NCI-H2196 treated with DMSO at 0.1 percent for 48 hours (cell line): ENCODE measurements at regions not wholly inside any gene's neighbourhood (a gene's known extent, or its start where the extent isn't known, plus 50 kb on each side); places are given as distances from the start of the nearest gene placed in this dataset.
"Not testable (repeated sequence)": the region's sequence is repeated elsewhere in the genome, so short reads cannot be mapped to it uniquely, and the experiment has no call there.

ENCODE experiments used
- DNase-seq: peaks from one replicate; lab custom pipeline; 2025; ENCODE audit not compliant: unreplicated experiment; lab: John Stamatoyannopoulos, UW

DNA sequence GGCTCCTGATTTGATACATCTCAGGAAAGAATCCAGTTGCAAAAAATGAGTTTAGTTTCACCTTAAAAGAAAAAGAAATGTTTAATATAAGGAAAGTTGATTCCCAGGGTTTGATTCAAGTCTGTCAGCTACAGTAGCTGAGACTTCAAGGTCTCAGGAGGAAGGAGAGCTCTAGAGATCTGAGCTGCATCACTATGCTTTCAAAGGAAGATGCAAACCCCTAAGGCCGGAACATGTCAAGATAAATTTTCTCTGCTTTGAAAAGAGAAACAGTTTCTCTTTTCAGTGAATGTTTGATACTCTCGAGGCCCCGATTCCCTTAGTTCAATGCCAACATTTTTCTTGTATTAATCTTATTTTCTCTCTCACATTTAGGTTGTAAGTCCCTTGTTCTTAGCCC, 128.6 kb downstream of the RGPD3 start:
- DNase-seq: no peak

DNA sequence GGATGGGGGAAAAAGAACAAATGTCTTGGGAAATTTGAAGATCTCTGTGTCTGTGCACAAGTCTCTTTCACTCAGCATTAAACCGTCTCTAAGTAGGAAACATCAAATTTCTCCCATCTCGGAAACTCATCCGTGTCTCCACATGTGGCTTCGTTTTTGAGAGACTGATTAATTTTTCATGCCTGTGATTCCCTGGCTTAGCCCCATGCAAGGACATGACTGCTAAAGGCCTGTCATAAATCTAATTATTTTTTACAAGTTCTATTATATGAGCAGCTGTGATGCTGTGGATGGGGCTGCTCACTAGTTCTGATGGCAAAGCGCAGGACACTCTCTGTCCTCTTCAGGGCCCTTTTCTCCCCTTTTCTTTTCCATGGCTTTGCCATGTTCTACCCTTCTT, 129.1 kb downstream of the RGPD3 start:
- no peak for DNase-seq

DNA sequence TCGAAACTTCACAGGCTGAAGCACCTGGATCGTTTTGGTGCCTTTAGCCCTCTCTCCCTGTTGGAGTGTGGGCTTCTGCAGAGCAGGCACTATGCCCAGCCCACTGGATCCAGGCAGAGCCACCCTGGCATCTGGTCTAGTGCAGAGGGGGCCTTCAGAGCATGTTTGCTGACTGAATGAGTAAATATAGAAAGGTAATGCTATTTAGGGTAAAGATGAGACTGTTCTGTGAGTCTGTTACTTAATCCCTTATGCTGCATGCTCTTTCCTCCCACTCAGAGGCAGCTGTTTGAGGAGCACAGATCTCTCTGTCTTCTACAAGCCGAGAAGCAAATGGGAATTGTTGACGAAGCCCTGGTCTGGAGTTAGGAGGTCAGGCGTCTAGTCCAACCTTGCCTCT, 130.2 kb downstream of the RGPD3 start:
- DNase-seq: no peak

DNA sequence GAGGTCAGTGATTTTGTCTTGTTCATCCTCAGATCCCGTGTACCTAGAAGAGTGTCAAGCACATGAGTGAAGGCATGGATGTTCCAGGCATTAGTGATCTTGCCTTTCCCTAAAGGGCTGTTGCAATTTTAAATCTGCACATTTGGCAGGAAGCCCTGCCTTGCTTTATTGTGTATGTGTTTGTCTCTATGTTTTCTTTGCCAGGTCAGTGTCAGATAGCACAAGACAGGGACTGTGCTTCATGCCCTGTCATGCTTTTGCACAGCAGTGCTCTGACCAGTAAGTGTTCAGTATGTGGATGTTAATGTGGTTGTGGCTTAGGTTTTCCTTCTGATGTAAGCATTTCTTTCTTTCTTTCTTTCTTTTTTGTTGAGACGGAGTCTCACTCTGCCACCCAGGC, 131.5 kb downstream of the RGPD3 start:
- no peak for DNase-seq

DNA sequence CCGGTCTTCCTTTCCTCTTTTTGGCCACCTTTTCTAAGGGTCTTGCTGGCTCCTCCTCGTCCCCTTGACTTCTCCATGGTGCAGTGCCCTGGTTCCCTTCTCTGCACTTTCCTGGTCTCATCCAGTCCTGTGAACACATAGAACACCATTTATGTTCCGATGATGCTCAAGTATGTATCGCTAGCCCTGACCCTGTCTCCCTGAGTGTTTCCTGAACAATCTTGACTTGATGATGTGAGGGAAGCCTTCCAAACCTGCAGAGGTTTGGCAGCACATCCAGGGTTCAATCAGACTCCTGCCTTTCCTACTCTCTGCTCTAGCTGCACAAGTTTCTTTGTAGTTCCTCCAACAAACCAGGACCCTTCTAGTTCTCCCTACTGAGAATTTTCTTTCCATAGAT, 132.1 kb downstream of the RGPD3 start:
- no peak for DNase-seq

DNA sequence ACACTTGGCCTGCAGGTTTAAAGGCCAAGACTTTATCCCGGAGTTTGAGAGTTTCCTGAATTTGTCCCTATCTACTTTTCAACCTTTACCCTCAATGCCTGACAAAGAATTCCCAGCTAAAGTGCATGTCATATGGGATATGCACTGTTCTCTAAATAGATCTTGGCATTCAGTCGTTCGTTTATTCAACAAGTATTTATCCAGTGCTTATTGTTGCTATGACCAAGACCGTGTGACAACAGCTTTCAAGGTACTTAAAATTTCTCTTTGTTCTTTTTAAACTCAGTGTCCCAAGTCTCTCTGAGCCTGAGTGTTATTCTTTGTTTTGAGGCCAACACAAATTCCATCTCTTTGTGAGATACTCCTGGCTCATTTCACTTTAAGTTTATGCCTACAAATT, 133.4 kb downstream of the RGPD3 start:
- no peak for DNase-seq

DNA sequence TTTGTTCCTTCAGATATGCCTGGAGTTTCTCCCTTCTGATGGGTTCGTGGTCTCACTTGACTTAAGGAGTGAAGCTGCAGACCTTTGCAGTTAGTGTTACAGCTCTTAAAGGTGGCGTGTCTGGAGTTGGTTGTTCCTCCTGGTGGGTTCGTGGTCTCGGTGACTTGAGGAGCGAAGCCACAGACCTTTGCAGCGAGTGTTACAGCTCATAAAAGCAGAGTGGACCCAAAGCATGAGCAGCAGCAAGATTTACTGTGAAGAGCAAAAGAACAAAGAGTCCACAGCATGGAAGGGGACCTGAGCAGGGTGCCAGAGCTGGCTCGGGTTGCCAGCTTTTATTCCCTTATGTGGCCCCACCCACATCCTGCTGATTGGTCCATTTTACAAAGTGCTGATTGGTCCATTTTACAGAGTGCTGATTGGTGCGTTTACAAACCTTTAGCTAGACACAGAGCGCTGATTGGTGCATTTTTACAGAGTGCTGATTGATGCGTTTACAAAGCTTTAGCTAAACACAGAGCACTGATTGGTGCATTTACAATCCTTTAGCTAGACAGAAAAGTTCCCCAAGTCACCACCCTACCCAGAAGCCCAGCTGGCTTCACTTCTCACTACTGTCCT, 134.8 kb downstream of the RGPD3 start:
- DNase-seq: not testable (repeated sequence)

DNA sequence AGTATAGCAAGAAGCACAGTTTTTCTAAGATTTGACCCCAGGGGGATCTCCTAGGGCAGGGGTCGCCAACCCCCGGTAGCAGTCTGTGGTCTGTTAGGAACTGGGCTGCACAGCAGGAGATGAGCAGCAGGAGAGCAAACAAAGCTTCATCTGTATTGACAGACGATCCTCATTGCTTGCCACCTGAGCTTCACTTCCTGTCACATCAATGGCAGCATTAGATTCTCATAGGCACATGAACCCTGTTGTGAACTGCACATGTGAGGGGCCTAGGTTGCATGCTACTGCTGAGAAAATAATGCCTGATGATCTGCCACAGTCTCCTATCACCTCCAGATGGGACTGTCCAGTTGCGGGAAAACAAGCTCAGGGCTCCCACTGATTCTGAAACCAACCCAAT, 136.2 kb downstream of the RGPD3 start:
- DNase-seq: no peak

DNA sequence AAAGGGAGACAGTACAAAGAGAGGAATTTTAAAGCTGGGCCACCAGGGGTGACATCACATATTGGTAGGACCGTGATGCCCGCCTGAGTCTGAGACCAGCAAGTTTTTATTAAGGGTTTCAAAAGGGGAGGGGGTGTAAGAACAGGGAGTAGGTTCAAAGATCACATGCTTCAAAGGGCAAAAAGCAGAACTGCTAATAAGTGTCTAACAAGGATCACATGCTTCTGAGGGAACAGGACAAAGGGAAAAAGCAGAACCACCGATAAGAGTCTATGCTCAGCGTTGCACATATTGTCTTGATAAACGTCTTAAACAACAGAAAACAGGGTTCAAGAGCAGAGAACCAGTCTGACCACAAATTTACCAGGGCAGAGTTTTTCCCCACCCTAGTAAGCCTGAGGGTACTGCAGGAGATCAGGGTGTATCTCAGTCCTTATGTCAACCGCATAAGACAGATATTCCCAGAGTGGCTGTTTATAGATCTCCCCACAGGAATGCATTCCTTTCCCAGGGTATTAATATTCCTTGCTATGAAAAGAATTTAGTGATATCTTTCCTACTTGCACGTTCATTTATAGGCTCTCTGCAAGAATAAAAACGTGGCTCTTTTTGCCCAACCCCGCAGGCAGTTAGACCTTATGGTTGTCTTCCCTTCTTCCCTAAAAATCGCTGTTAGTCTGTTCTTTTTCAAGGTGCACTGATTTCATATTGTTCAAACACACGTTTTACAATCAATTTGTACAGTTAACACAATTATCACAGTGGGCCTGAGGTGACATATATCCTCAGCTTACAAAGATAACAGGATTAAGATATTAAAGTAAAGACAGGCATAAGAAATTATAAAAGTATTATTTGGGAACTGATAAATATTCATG, 136.5 kb upstream of the UXS1 start:
- not testable (repeated sequence) for DNase-seq

DNA sequence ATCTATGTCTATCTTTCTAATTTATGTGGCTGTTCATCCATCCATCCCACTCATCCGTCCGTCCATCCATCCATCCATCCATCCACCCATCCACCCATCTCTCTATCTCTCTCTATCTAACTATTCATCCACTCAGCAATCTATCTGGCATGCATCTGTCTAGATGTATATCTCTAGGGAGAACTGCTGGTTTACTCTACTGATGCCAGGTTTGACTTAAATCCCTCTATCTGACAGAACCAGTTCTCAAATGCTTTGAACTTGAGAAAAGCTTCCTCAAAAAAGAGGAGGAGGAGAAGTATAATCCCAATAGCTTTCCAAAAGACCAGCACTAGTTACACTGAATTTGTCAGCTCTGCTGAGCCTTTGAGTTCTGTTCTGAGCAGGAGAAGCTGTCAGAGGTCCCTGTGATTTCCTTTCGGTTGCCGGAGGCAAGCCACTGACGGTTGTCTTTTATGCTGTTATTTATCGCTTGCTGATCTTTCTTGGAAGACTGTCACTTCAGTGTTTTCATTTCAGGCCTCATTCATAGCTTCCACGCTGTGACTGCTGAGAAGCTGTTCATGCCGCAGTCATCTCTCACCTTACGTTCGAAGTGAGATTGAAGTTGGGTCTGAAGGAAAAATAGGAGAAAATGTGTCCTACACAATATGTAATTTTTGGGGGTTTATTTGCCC, 129.4 kb upstream of the UXS1 start:
- no peak for DNase-seq

DNA sequence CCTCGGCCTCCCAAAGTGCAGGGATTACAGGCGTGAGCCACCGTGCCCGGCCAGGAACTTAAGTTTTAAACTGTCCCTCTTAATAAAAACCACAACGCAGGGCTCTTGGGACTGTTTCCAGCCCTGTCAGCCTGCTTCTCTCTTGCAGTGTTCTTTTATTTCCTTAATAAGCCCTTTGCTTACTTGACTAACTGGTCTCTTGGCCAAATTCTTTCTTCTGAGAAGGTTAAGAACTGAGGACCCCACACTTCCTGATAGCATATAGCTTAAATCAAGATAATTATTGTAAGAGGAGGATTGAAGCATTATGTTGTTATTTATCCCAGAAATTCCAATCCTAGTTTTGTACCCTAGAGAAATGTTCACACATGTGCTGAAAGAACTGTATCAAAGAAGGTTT, 128.2 kb upstream of the UXS1 start:
- no peak for DNase-seq

DNA sequence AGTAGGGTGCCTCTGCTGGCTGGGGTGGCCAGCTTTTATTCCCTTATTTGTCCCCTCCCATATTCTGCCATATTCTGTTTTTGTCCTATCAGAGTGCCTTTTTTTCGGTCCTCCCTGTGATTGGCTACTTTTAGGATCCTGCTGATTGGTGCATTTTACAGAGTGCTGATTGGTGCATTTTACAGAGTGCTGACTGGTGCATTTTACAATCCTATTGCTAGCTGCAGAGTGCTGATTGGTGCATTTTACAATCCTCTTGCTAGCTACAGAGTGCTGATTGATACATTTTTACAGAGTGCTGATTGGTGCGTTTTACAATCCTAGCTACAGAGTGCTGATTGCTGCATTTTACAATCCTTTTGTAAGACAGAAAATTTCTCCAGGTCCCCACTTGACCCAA, 126.3 kb upstream of the UXS1 start:
- DNase-seq: not testable (repeated sequence)

DNA sequence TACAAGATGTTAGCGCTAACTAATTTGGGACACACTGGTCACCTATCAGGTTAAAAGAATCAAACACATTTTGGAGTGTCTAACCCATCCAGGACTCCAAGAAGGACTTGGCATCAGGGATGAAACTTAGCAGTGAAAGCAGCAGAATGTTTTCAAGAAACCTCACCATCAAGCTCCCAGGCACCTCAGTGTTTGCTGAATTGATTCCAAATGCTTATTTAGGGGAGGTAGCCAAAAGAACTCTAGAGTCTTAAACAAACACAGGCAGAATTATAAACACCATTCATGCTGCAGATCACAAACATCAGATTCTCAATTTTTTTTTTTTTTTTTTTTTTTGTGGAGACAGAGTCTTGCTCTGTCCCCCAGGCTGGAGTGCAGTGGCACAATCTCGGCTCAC, 122.8 kb upstream of the UXS1 start:
- no peak for DNase-seq

DNA sequence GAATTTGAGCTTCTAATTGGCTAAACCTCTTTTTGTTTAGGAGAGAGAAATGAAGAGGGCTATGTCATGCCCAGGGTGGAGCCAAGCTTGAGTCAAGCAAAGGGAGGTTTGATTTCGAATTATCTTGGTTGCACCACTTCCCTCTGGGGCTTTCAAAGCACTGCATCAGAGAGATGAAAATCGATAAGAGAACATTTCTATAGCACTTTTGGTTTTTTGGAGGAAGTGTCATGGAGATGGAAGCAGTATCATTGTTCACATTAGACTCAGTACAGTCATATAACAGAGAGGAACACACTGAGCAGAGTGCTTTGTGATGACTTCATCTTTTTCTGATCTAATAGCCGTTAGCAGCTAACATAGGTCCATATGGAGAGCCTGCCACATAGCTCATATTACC, 120.3 kb upstream of the UXS1 start:
- no peak for DNase-seq

DNA sequence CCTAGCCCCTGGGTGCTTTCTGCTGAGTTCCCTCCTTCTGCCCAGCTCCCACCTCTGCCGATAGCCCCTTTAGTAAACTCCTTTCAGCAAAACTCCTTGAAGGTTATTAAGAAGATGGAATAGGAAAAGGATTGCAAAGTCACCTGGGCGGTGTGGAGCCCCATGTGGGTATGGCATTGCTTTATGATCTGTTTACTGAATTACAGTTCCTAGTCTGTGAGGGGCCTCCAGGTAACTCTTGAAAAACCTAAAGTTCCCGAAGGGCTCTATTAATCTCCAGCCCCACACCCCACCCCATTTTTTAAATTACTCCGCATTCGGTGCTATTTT, 116.9 kb upstream of the UXS1 start:
- no peak for DNase-seq

DNA sequence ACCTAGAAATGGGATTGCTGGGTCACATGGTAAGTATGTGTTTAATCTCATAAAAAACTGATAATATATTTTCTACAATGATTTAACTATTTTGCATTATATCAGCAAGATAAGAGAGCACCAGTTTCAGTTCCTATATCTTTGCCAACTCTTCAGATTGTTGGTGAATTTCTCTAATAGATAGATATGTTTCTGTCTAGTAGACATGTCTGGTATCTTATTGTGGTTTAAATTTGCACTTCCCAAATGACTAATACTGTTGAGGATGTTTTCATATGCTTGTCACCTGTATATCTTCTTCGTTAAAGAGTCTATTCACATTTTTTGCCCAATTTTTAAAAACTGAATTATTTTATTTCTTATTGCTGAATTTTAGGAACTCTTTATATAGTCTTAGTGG, 113.8 kb upstream of the UXS1 start:
- no peak for DNase-seq

DNA sequence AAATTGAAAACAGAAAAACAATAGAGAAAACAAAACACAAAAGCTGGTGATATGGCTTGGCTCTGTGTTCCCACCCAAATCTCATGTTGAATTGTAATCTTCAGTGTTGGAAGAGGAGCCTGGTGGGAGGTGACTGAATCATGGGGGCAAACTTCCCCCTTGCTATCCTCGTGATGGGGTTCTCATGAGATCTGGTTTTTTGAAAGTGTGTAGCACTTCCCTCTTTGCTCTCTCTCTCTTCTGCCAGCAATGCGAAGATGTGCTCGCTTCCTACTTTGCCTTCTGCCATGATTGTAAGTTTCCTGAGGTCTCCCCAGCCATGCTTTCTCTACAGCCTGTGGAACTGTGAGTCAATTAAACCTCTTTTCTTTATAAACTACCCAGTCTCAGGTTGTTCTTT, 112.3 kb upstream of the UXS1 start:
- no peak for DNase-seq

DNA sequence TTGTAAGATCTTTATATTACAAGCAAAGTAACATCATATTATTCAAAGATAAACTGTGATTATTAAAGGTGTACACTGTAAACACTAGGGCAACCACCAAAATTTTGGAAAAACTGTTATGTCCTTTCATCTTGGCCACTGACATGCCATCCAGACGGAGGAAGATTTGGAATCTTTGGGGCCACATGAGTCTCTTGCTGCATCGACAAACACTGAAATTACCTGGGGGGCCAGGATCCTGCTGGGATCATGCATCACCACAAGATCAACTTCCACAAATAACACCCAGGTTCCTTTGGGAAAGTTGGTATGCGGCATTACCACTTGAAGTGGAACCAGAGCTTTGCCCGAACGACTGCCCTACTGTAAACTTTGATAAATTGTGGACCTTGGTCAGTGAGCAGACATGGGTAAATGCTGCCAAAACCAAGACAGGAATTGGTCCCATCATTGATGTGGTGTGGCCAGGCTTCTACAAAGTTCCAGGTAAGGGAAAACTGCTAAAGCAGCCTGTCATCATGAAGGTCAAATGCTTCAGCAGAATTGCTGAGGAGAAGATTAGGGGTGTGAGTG, 110.6 kb upstream of the UXS1 start:
- DNase-seq: no peak

DNA sequence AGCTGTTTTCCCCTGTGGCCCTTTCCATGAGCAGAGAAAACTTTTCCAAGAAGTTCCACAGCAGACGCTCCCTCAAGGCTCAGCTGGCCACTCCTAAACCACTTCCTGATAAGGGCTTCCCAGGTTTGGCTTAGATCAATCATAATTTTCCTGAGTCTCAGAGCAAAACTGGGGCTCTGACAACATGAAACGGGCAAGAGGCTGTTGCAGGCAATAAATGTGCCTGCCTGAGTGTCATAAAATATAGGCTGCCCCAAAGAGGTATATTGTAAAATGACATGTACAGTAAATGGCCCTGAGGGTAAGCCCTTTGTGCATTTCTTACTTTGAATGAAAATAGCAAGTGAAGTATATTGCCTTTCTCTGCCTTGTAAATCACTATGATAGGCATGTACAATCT, 105.6 kb upstream of the UXS1 start:
- no peak for DNase-seq

DNA sequence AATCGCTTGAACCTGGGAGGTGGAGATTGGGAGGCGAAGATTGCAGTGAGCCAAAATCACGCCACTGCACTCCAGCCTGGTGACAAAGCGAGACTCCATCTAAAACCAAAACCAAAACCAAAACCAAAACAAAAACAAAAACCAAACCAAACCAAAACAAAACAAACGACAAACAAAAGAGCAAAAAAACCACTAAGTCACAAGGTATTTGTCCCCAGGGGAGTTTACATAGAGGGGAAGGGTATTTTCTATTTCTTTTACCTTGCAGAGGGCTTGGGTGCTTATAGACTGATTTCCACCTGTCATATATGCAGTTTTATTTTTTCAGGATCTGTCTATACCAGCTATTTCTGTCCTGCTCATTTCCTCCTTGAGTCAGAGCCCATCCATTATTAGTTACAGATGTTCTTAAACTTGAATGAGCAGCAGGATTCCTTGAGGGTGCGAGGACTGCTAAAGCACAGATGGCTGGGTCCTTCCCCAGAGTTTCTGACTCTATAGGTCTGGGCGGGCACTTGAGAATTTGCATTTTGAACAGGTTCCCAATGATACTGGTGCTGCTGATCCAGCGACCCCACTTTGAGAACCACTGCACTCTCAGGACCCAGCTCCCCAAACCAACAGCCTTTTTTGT, 102.2 kb upstream of the UXS1 start:
- no peak for DNase-seq

DNA sequence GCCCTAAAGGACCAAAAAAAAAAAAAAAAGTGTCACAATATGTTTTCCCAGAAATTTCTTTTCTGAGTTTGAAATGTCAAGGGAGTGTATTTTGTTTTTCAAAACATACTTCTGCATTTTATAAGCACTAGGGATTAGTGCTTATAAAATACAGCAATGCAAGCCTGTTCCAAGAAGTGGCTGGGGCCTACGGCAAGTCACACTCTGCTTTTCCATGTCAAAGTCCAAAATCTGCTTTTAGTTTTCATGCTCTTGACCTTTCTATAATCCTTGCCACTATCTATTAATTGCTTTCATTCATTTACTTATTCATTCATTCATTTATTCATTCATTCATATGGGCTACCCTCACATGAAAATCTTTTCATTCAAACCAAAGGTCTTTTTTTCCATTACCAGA, 100.1 kb upstream of the UXS1 start:
- no peak for DNase-seq
